WTC11 (cell line): ENCODE measurements at regions not wholly inside any gene's neighbourhood (a gene's known extent, or its start where the extent isn't known, plus 50 kb on each side); places are given as distances from the start of the nearest gene placed in this dataset.

ENCODE experiments used
- ATAC-seq: fragments of 200-7000 bp; cut with Tn5 transposase; 2 replicates; pipeline ENCODE4 v1.10.0; 2021; ENCODE audit warnings: mild to moderate bottlenecking, moderate library complexity
- CTCF ChIA-PET: fragments of 300-600 bp; sonication (Branson Sonifier 250); formaldehyde crosslinking; loops from one replicate; lab custom pipeline; 2021; ENCODE audit warnings: antibody characterized with exemption; lab: Charles Lee
- POLR2A ChIA-PET: fragments of 350-600 bp; sonication (Branson Sonifier 250); formaldehyde crosslinking; loops from one replicate; lab custom pipeline; 2021; ENCODE audit warnings: antibody characterized with exemption; lab: Charles Lee
- DNase-seq: peaks from one replicate; pipeline ENCODE4 v3.0.0; 2021; ENCODE audit warnings: low spot score
- H3K27ac Mint-ChIP-seq: 2 replicates; pipeline ENCODE4 v1.8.0; 2021; ENCODE audit warnings: mixed read lengths
- H3K27me3 Mint-ChIP-seq: 2 replicates; pipeline ENCODE4 v1.8.0; 2021; ENCODE audit warnings: low read depth, mild to moderate bottlenecking, moderate library complexity, mixed read lengths
- H3K36me3 Mint-ChIP-seq: 2 replicates; pipeline ENCODE4 v1.8.0; 2021; ENCODE audit warnings: mixed read lengths
- H3K4me1 Mint-ChIP-seq: 2 replicates; pipeline ENCODE4 v1.8.0; 2022; ENCODE audit warnings: mixed read lengths
- H3K4me3 Mint-ChIP-seq: 2 replicates; pipeline ENCODE4 v1.8.0; 2021; ENCODE audit warnings: mild to moderate bottlenecking, moderate library complexity, mixed read lengths
- H3K9me3 Mint-ChIP-seq: 2 replicates; pipeline ENCODE4 v1.8.0; 2021; ENCODE audit warnings: mixed read lengths
- AFF4 ChIP-seq: sonication (generic); formaldehyde crosslinking; IDR thresholded peaks from 2 replicates; pipeline ENCODE4 v1.8.1; 2023; ENCODE audit warnings: mild to moderate bottlenecking, missing genetic modification reagents, borderline replicate concordance
- ATF1 ChIP-seq: sonication (generic); formaldehyde crosslinking; IDR thresholded peaks from 2 replicates; pipeline ENCODE4 v1.8.1; 2023; ENCODE audit warnings: mild to moderate bottlenecking, moderate library complexity, missing genetic modification reagents
- CTCF ChIP-seq: fragments of 200-600 bp; IDR thresholded peaks from 2 replicates; pipeline ENCODE4 v1.8.0; 2022; ENCODE audit warnings: antibody characterized with exemption
- E2F1 ChIP-seq: sonication (generic); formaldehyde crosslinking; IDR thresholded peaks from 2 replicates; pipeline ENCODE4 v1.8.0; 2022; ENCODE audit warnings: mild to moderate bottlenecking, missing genetic modification reagents
- ERG ChIP-seq: fragments of 250-450 bp; sonication (Bioruptor Pico); IDR thresholded peaks from 2 replicates; pipeline ENCODE4 v1.8.0; 2021; ENCODE audit warnings: mild to moderate bottlenecking
- FOXK1 ChIP-seq: sonication (generic); formaldehyde crosslinking; IDR thresholded peaks from 2 replicates; pipeline ENCODE4 v1.8.0; 2022; ENCODE audit warnings: mild to moderate bottlenecking, moderate library complexity, missing genetic modification reagents
- FOXP1 ChIP-seq: sonication (generic); formaldehyde crosslinking; IDR thresholded peaks from 2 replicates; pipeline ENCODE4 v1.8.0; 2022; ENCODE audit warnings: missing genetic modification reagents, mild to moderate bottlenecking, moderate library complexity, borderline replicate concordance
- GRHL2 ChIP-seq: fragments of 250-450 bp; sonication (Bioruptor Pico); IDR thresholded peaks from 2 replicates; pipeline ENCODE4 v1.8.0; 2022; ENCODE audit warnings: mild to moderate bottlenecking, moderate library complexity; ENCODE audit not compliant: insufficient replicate concordance, severe bottlenecking
- KAT7 ChIP-seq: sonication (generic); formaldehyde crosslinking; IDR thresholded peaks from 2 replicates; pipeline ENCODE4 v1.8.1; 2023; ENCODE audit warnings: missing genetic modification reagents, mild to moderate bottlenecking, borderline replicate concordance
- NFYB ChIP-seq: sonication (generic); formaldehyde crosslinking; conservative IDR thresholded peaks from 2 replicates; pipeline ENCODE4 v1.8.0; 2022; ENCODE audit warnings: low read depth, missing genetic modification reagents
- RELA ChIP-seq: sonication (generic); formaldehyde crosslinking; IDR thresholded peaks from 2 replicates; pipeline ENCODE4 v1.8.1; 2022; ENCODE audit warnings: missing genetic modification reagents, mild to moderate bottlenecking, borderline replicate concordance
- SMAD4 ChIP-seq: sonication (generic); formaldehyde crosslinking; IDR thresholded peaks from 2 replicates; pipeline ENCODE4 v1.8.0; 2022; ENCODE audit warnings: mild to moderate bottlenecking, missing genetic modification reagents
- SOX15 ChIP-seq: fragments of 250-450 bp; sonication (Bioruptor Pico); IDR thresholded peaks from 2 replicates; pipeline ENCODE4 v1.9.0; 2021; ENCODE audit warnings: mild to moderate bottlenecking
- STAT6 ChIP-seq: sonication (generic); formaldehyde crosslinking; conservative IDR thresholded peaks from 2 replicates; pipeline ENCODE4 v1.8.1; 2023; ENCODE audit warnings: mild to moderate bottlenecking, low read depth, missing genetic modification reagents, moderate library complexity
- TEAD1 ChIP-seq: sonication (generic); formaldehyde crosslinking; IDR thresholded peaks from 2 replicates; pipeline ENCODE4 v1.8.0; 2022; ENCODE audit warnings: mild to moderate bottlenecking, missing genetic modification reagents
- ZBTB43 ChIP-seq: sonication (generic); formaldehyde crosslinking; IDR thresholded peaks from 2 replicates; pipeline ENCODE4 v1.8.1; 2023; ENCODE audit warnings: mild to moderate bottlenecking, missing genetic modification reagents
- ZNF232 ChIP-seq: sonication (generic); formaldehyde crosslinking; IDR thresholded peaks from 2 replicates; pipeline ENCODE4 v1.8.0; 2022; ENCODE audit warnings: mild to moderate bottlenecking, missing genetic modification reagents
- ZNF425 ChIP-seq: fragments of 250-450 bp; sonication (Bioruptor Pico); conservative IDR thresholded peaks from 2 replicates; pipeline ENCODE4 v1.9.0; 2021; ENCODE audit warnings: mild to moderate bottlenecking

GRCh38 chr18:78239090-78239457 lies 740.5 kb upstream of the SALL3 start (continued):
- TF ChIP-seq AFF4 (CRISPR knock-in tag) (no peak), GRHL2 (CRISPR knock-in tag) (no peak), CTCF (no peak)

GRCh38 chr18:78240101-78240500 lies 739.5 kb upstream of the SALL3 start:
- Mint-ChIP-seq H3K4me3 (no peak overlapping the region), H3K27ac (no peak overlapping the region), H3K4me1 (peaks cover 12% of the 10 kb centered on the region), H3K27me3 (no peaks in the 10 kb centered on the region; the same call in 1 of the 2 replicates), H3K36me3 (peaks cover 24% of the 10 kb centered on the region), H3K9me3 (peaks cover 42% of the 10 kb centered on the region)
- POLR2A ChIA-PET, result no interaction called here
- ATAC-seq, result no peak
- CTCF ChIA-PET, result no interaction called here
- DNase-seq, result no peak
- no peak for TF ChIP-seq FOXK1
- no peak for TF ChIP-seq SOX15
- TF ChIP-seq ZNF425 (CRISPR knock-in tag), result no peak
- TF ChIP-seq STAT6 (CRISPR knock-in tag), result no peak
- no peak for TF ChIP-seq E2F1 (CRISPR knock-in tag)
- TF ChIP-seq ZBTB43 (CRISPR knock-in tag), result no peak
- no peak for TF ChIP-seq ATF1
- no peak for TF ChIP-seq SMAD4 (CRISPR knock-in tag)
- TF ChIP-seq NFYB (CRISPR knock-in tag), result no peak
- no peak for TF ChIP-seq FOXP1 (CRISPR knock-in tag)
- TF ChIP-seq RELA (CRISPR knock-in tag), result no peak
- no peak for TF ChIP-seq TEAD1 (CRISPR knock-in tag)
- TF ChIP-seq ZNF232 (CRISPR knock-in tag), result no peak
- TF ChIP-seq KAT7 (CRISPR knock-in tag), result no peak
- no peak for TF ChIP-seq ERG
